Naive thymus-derived CD4-positive, alpha-beta T cell (primary cell): ENCODE measurements at regions not wholly inside any gene's neighbourhood (a gene's known extent, or its start where the extent isn't known, plus 50 kb on each side); places are given as distances from the start of the nearest gene placed in this dataset.
A peak's percentile ranks its signal among the peaks of the same experiment; 100 is the strongest.

Experiments used
- ATAC-seq: fragments of 150-1000 bp; cut with Tn5 transposase; 2 replicates; pipeline ENCODE4 v1.10.0; 2021; ENCODE audit warnings: mild to moderate bottlenecking, moderate library complexity
- CTCF ChIA-PET: fragments of 350-600 bp; sonication (Branson Sonifier 250); formaldehyde crosslinking; loops from one replicate; lab custom pipeline; 2021; ENCODE audit warnings: antibody characterized with exemption; lab: Charles Lee
- POLR2A ChIA-PET: fragments of 350-600 bp; sonication (Branson Sonifier 250); formaldehyde crosslinking; loops from one replicate; lab custom pipeline; 2021; ENCODE audit warnings: antibody characterized with exemption, inconsistent platforms; lab: Charles Lee
- DNase-seq, 9 donors: peaks; one replicate each; pipeline versions ENCODE4 v3.0.0 to v3.0.0-alpha.2; 2020 to 2022; ENCODE audit warnings: mixed read lengths in 1 of 9
- H3K27ac ChIP-seq: one replicate; pipeline ENCODE4 v1.7.0; 2013; ENCODE audit warnings: mild to moderate bottlenecking, low read depth, low read length, moderate library complexity
- H3K27me3 ChIP-seq, 2 donors: one replicate each; pipeline ENCODE4 v1.7.0; 2013; ENCODE audit warnings: low read length in 2 of 2, mild to moderate bottlenecking in 2 of 2, moderate library complexity in 2 of 2; ENCODE audit not compliant: control insufficient read depth in 2 of 2, insufficient read depth in 2 of 2
- H3K36me3 ChIP-seq, 3 experiments: 1 replicate in 2 of 3; 2 replicates in 1 of 3; pipeline ENCODE4 v1.7.0; 2013; ENCODE audit warnings: low read length in 3 of 3, mild to moderate bottlenecking in 3 of 3, moderate library complexity in 1 of 3; ENCODE audit not compliant: insufficient read depth in 3 of 3, control insufficient read depth in 2 of 3
- H3K4me1 ChIP-seq, 2 donors: one replicate each; pipeline ENCODE4 v1.7.0; 2013; ENCODE audit warnings: low read length in 2 of 2, mild to moderate bottlenecking in 2 of 2, moderate library complexity in 1 of 2; ENCODE audit not compliant: control insufficient read depth in 2 of 2, insufficient read depth in 2 of 2
- H3K4me3 ChIP-seq: 2 replicates; pipeline ENCODE4 v1.7.0; 2013; ENCODE audit warnings: mild to moderate bottlenecking, low read length
- H3K9me3 ChIP-seq, 3 experiments: 1 replicate in 2 of 3; 2 replicates in 1 of 3; pipeline ENCODE4 v1.7.0; 2013; ENCODE audit warnings: low read length in 3 of 3; ENCODE audit not compliant: control insufficient read depth in 2 of 3
- H3K27ac Mint-ChIP-seq, 9 donors: one replicate each; pipeline ENCODE4 v1.8.0; 2020 to 2022; ENCODE audit warnings: mixed read lengths in 9 of 9, mild to moderate bottlenecking in 8 of 9, moderate library complexity in 5 of 9, inconsistent platforms in 2 of 9
- H3K27me3 Mint-ChIP-seq, 5 donors: one replicate each; pipeline ENCODE4 v1.8.0; 2021 to 2022; ENCODE audit warnings: mixed read lengths in 5 of 5, mild to moderate bottlenecking in 1 of 5
- H3K36me3 Mint-ChIP-seq, 5 donors: one replicate each; pipeline ENCODE4 v1.8.0; 2020 to 2022; ENCODE audit warnings: mixed read lengths in 5 of 5, mild to moderate bottlenecking in 3 of 5, inconsistent platforms in 1 of 5
- H3K4me1 Mint-ChIP-seq, 7 donors: one replicate each; pipeline ENCODE4 v1.8.0; 2020 to 2022; ENCODE audit warnings: mixed read lengths in 7 of 7, mild to moderate bottlenecking in 3 of 7, inconsistent platforms in 1 of 7
- H3K4me3 Mint-ChIP-seq, 10 donors: one replicate each; pipeline ENCODE4 v1.8.0; 2020 to 2022; ENCODE audit warnings: mild to moderate bottlenecking in 10 of 10, mixed read lengths in 10 of 10, moderate library complexity in 6 of 10, inconsistent platforms in 2 of 10
- H3K9me3 Mint-ChIP-seq, 11 donors: one replicate each; pipeline ENCODE4 v1.8.0; 2020 to 2022; ENCODE audit warnings: mixed read lengths in 11 of 11, mild to moderate bottlenecking in 4 of 11, inconsistent platforms in 1 of 11, moderate library complexity in 1 of 11
- intact Hi-C, 2 donors: fragments of 100-400 bp; cut with micrococcal nuclease; formaldehyde crosslinking; loops; one replicate each; pipeline ENCODE4 v1.15.1; 2023

- ChIA-PET POLR2A (no interaction called here), CTCF (no interaction called here)
- Mint-ChIP-seq H3K36me3 (no peaks in the 10 kb centered on the region), H3K27ac (peak overlapping the region in 1 of 9 donors; percentile 11), H3K4me1 (peaks cover 0 to 2% (median 0%) of the 10 kb centered on the region in 7 donors), H3K4me3 (no peak overlapping the region), H3K27me3 (peaks cover 0 to 10% (median 0%) of the 10 kb centered on the region in 5 donors), H3K9me3 (no peaks in the 10 kb centered on the region)
- intact Hi-C loops, result no loop called here
- DNase-seq (no peak), ATAC-seq (no peak)
- H3K9me3 ChIP-seq, result no peaks in the 10 kb centered on the region
- no peaks in the 10 kb centered on the region for H3K4me1 ChIP-seq
- no peak overlapping the region for H3K4me3 ChIP-seq
- no peaks in the 10 kb centered on the region for H3K27me3 ChIP-seq
- H3K27ac ChIP-seq, result no peak overlapping the region
- no peaks in the 10 kb centered on the region for H3K36me3 ChIP-seq
These were observed 119.5 kb upstream of the DIPK2B start for GRCh38 chrX:45320191-45320590.

- no peaks in the 10 kb centered on the region for H3K36me3 ChIP-seq
- Mint-ChIP-seq H3K27me3 (peaks cover 0 to 9% (median 0%) of the 10 kb centered on the region in 5 donors), H3K4me3 (no peak overlapping the region), H3K36me3 (no peaks in the 10 kb centered on the region), H3K27ac (no peak overlapping the region), H3K9me3 (peaks cover 0 to 9% (median 0%) of the 10 kb centered on the region in 11 donors), H3K4me1 (no peaks in the 10 kb centered on the region)
- H3K27ac ChIP-seq, result no peak overlapping the region
- no peak for ATAC-seq
- no peaks in the 10 kb centered on the region for H3K4me1 ChIP-seq
- no peak overlapping the region for H3K4me3 ChIP-seq
- POLR2A ChIA-PET, result no interaction called here
- intact Hi-C loops, result no loop called here
- no peaks in the 10 kb centered on the region for H3K9me3 ChIP-seq
- CTCF ChIA-PET, result interaction anchor here (0.7 kb wide), 1 partner anchor 217 kb away, joined by 4 read pairs; no protein-coding TSS in a partner anchor
- H3K27me3 ChIP-seq, result no peaks in the 10 kb centered on the region
- no peak for DNase-seq
These were observed 109.1 kb upstream of the DIPK2B start for GRCh38 chrX:45309801-45310200.

GRCh38 chrX:45309096-45309495 is 108.4 kb upstream of the DIPK2B start:
- intact Hi-C loops, result no loop called here
- DNase-seq (no peak), ATAC-seq (no peak)
- ChIA-PET CTCF (no interaction called here), POLR2A (no interaction called here)
- no peaks in the 10 kb centered on the region for H3K9me3 ChIP-seq
- no peak overlapping the region for H3K27ac ChIP-seq
- H3K4me1 ChIP-seq, result no peaks in the 10 kb centered on the region
- Mint-ChIP-seq H3K27me3 (peaks cover 0 to 5% (median 0%) of the 10 kb centered on the region in 5 donors), H3K27ac (no peak overlapping the region), H3K36me3 (no peaks in the 10 kb centered on the region), H3K4me1 (no peaks in the 10 kb centered on the region), H3K9me3 (peaks cover 0 to 7% (median 0%) of the 10 kb centered on the region in 11 donors), H3K4me3 (no peak overlapping the region)
- H3K4me3 ChIP-seq, result no peak overlapping the region
- no peaks in the 10 kb centered on the region for H3K27me3 ChIP-seq
- H3K36me3 ChIP-seq, result no peaks in the 10 kb centered on the region

- H3K27me3 ChIP-seq, result no peaks in the 10 kb centered on the region
- Mint-ChIP-seq H3K27me3 (no peaks in the 10 kb centered on the region), H3K36me3 (no peaks in the 10 kb centered on the region), H3K4me1 (no peaks in the 10 kb centered on the region), H3K27ac (no peak overlapping the region), H3K4me3 (no peak overlapping the region), H3K9me3 (peaks cover 0 to 7% (median 0%) of the 10 kb centered on the region in 11 donors)
- ChIA-PET POLR2A (no interaction called here), CTCF (no interaction called here)
- no peak for ATAC-seq
- no peak overlapping the region for H3K4me3 ChIP-seq
- no peak overlapping the region for H3K27ac ChIP-seq
- DNase-seq, result no peak
- intact Hi-C loops, result no loop called here
- no peaks in the 10 kb centered on the region for H3K36me3 ChIP-seq
- no peaks in the 10 kb centered on the region for H3K9me3 ChIP-seq
- H3K4me1 ChIP-seq, result no peaks in the 10 kb centered on the region
These were observed 106.1 kb upstream of the DIPK2B start for GRCh38 chrX:45306794-45307193.

- no peak overlapping the region for H3K27ac Mint-ChIP-seq
- no peaks in the 10 kb centered on the region for H3K36me3 ChIP-seq
- H3K9me3 Mint-ChIP-seq, result peaks cover 0 to 7% (median 0%) of the 10 kb centered on the region in 11 donors
- no peaks in the 10 kb centered on the region for H3K27me3 Mint-ChIP-seq
- no peak for DNase-seq
- H3K4me1 ChIP-seq, result no peaks in the 10 kb centered on the region
- no peaks in the 10 kb centered on the region for H3K27me3 ChIP-seq
- ChIA-PET CTCF (no interaction called here), POLR2A (no interaction called here)
- H3K27ac ChIP-seq, result no peak overlapping the region
- no peak overlapping the region for H3K4me3 ChIP-seq
- no peak for ATAC-seq
- H3K4me3 Mint-ChIP-seq, result no peak overlapping the region
- no peaks in the 10 kb centered on the region for H3K4me1 Mint-ChIP-seq
- no peaks in the 10 kb centered on the region for H3K9me3 ChIP-seq
- intact Hi-C loops, result no loop called here
- no peaks in the 10 kb centered on the region for H3K36me3 Mint-ChIP-seq
These were observed 100.0 kb upstream of the DIPK2B start for GRCh38 chrX:45300638-45301037.

GRCh38 chrX:45295259-45295986 is 94.7 kb upstream of the DIPK2B start:
- Histone ChIP-seq H3K4me1 (no peaks in the 10 kb centered on the region), H3K4me3 (no peak overlapping the region), H3K27me3 (no peaks in the 10 kb centered on the region), H3K9me3 (no peaks in the 10 kb centered on the region), H3K36me3 (no peaks in the 10 kb centered on the region), H3K27ac (no peak overlapping the region)
- H3K36me3 Mint-ChIP-seq, result no peaks in the 10 kb centered on the region
- H3K4me3 Mint-ChIP-seq, result no peak overlapping the region
- DNase-seq, result no peak
- POLR2A ChIA-PET, result no interaction called here
- no peaks in the 10 kb centered on the region for H3K27me3 Mint-ChIP-seq
- H3K4me1 Mint-ChIP-seq, result no peaks in the 10 kb centered on the region
- CTCF ChIA-PET, result no interaction called here
- H3K9me3 Mint-ChIP-seq, result no peaks in the 10 kb centered on the region
- no peak for ATAC-seq
- no peak overlapping the region for H3K27ac Mint-ChIP-seq
- intact Hi-C loops, result no loop called here

- Histone ChIP-seq H3K36me3 (no peaks in the 10 kb centered on the region), H3K27me3 (no peaks in the 10 kb centered on the region), H3K27ac (no peak overlapping the region), H3K4me3 (no peak overlapping the region), H3K9me3 (no peaks in the 10 kb centered on the region), H3K4me1 (no peaks in the 10 kb centered on the region)
- DNase-seq, result no peak
- Mint-ChIP-seq H3K9me3 (peaks cover 0 to 5% (median 0%) of the 10 kb centered on the region in 11 donors), H3K27ac (no peak overlapping the region), H3K36me3 (no peaks in the 10 kb centered on the region), H3K27me3 (peaks cover 0 to 6% (median 0%) of the 10 kb centered on the region in 5 donors), H3K4me1 (peaks cover 0 to 1% (median 0%) of the 10 kb centered on the region in 7 donors), H3K4me3 (no peak overlapping the region)
- POLR2A ChIA-PET, result no interaction called here
- intact Hi-C loops, result no loop called here
- no peak for ATAC-seq
- CTCF ChIA-PET, result interaction anchor here (0.6 kb wide), 1 partner anchor 57 kb away, joined by 3 read pairs; no protein-coding TSS in a partner anchor
These were observed 73.9 kb upstream of the DIPK2B start for GRCh38 chrX:45274576-45274975.
